ENCODE measurements at regions not wholly inside any gene's neighbourhood (a gene's known extent, or its start where the extent isn't known, plus 50 kb on each side); places are given as distances from the start of the nearest gene placed in this dataset.

DNA sequence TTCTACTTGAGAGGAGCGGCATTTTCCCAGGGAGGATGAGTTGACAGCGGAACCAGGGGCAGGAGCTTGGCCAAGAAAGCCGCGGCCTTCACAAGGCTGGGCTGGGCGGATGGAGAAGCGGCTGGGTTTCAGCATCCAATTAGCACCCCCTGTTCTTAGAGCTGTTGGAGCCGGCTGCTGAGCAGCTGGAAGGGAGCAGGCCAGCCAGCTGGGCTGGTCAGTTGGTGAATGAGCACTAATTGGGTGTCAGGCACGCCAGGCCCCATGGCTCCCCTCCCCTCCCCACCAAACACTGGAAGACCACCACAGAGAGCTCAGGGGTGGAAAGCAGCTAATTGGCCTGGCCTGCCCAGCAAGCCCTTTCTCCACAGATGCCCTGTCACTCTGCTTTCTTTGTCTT lies 245.6 kb downstream of the RRAGC start:
- DNase-seq (ENCODE audit: low spot score in 2 of 2) (no peak), ATAC-seq (ENCODE audit: low read depth) (no peak)
- H3K27me3 Mint-ChIP-seq = peaks cover 21% of the 10 kb centered on the region
- H3K4me3 Mint-ChIP-seq = no peak overlapping the region
- no peak overlapping the region for H3K27ac Mint-ChIP-seq
- no peaks in the 10 kb centered on the region for H3K4me1 Mint-ChIP-seq
- H3K9me3 Mint-ChIP-seq = peaks cover 6% of the 10 kb centered on the region
- H3K36me3 Mint-ChIP-seq = peaks cover 3% of the 10 kb centered on the region

DNA sequence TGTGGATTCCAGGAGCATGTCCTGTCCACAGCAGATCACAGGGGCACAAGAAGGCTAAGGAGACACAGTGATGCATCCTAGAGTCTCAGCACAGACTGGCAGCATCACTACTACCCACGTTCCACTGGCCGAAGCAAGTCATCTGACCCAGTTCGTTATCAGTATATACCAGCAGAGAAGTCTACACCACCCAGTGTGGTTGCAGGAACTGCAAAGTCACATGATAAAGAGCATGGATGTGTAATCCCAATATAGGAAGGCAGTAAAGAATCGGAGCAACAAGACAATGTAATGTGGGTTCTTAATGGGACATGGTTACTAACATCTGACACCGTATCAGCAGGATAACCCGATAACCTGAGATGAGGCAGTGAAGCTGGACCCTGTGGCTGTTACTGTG lies 246.6 kb downstream of the RRAGC start:
- H3K4me3 Mint-ChIP-seq = no peak overlapping the region
- no peak overlapping the region for H3K27ac Mint-ChIP-seq
- H3K36me3 Mint-ChIP-seq = peaks cover 3% of the 10 kb centered on the region
- H3K4me1 Mint-ChIP-seq = no peaks in the 10 kb centered on the region
- ATAC-seq (ENCODE audit: low read depth) (no peak), DNase-seq (ENCODE audit: low spot score in 2 of 2) (no peak)
- H3K27me3 Mint-ChIP-seq = peaks cover 21% of the 10 kb centered on the region
- peaks cover 6% of the 10 kb centered on the region for H3K9me3 Mint-ChIP-seq

DNA sequence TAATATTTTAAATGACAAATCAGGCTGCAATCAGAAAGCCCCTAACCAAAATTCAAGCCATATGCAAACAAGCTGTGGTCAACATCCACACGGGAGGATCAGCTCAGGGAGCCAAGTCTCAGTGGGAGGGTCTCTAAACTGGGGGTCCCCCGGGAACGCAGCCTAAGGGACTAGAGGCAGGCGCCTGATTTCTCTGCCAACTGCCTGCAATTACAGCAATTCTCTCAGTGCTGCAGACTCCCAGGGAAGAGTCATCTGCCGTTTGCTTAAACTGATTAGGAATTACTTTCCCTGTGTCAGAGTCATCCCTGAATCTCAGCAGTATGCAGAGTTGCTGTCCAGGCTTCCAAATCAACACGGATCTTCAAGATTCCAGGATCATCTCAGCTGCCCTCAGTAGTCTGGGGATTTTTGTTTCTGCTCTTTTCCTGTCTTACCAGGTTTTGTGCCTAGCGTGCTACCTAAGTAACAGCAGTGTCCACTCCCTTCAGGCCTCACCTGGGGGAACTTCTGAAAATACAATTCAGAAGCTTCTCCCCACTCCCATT lies 247.8 kb downstream of the RRAGC start:
- no peak for ATAC-seq (ENCODE audit: low read depth)

GRCh38 chr1:38609166-38610025 lies 250.2 kb downstream of the RRAGC start:
- H3K4me1 Mint-ChIP-seq = no peaks in the 10 kb centered on the region
- H3K36me3 Mint-ChIP-seq = no peaks in the 10 kb centered on the region
- no peak for DNase-seq (ENCODE audit: low spot score in 2 of 2)
- H3K27ac Mint-ChIP-seq = no peak overlapping the region
- ATAC-seq (ENCODE audit: low read depth) = no peak
- no peak overlapping the region for H3K4me3 Mint-ChIP-seq
- no peaks in the 10 kb centered on the region for H3K9me3 Mint-ChIP-seq
- peaks cover 13% of the 10 kb centered on the region for H3K27me3 Mint-ChIP-seq

More for the DNA sequence above, 247.8 kb downstream of the RRAGC start:
- peaks cover 13% of the 10 kb centered on the region for H3K27me3 Mint-ChIP-seq
- no peak for DNase-seq (ENCODE audit: low spot score in 2 of 2)
- H3K27ac Mint-ChIP-seq = no peak overlapping the region
- peaks cover 3% of the 10 kb centered on the region for H3K36me3 Mint-ChIP-seq
- H3K4me1 Mint-ChIP-seq = no peaks in the 10 kb centered on the region
- H3K9me3 Mint-ChIP-seq = peaks cover 6% of the 10 kb centered on the region
- no peak overlapping the region for H3K4me3 Mint-ChIP-seq

DNA sequence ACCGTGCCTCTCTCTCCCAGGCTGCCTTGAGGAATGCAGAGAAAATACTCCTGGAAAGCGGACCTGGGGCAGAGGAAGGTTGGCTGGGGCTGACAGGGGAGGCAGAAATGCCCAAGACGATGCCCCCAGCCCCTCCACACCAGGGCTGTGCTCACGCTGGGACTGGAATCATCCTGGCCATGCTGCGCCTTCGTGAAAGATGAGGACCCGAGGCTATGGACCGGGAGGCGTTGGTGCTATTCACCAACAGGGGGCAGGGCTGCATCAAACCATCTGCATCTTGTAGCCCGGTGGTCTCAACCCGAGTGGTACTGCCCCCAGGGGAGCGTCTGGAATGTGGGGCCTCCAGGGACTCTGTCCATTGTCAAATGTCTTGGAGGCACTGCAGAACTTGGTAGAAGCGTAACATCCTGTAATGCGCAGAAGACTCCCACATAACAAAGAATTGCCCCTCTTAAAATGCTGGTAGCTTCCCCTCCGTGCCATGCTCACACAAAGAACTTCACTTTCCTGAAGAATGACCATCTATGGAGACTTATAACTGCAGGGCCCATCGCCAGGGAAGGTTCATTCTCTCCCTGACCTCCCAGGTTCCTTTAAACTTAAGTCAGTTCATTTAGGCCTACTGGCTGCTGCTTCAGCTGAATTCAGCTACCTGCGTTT lies 251.2 kb downstream of the RRAGC start:
- DNase-seq (ENCODE audit: low spot score in 2 of 2) (no peak), ATAC-seq (ENCODE audit: low read depth) (no peak)
- Mint-ChIP-seq H3K9me3 (no peaks in the 10 kb centered on the region), H3K4me3 (no peak overlapping the region), H3K27ac (no peak overlapping the region), H3K4me1 (no peaks in the 10 kb centered on the region), H3K27me3 (peaks cover 16% of the 10 kb centered on the region), H3K36me3 (no peaks in the 10 kb centered on the region)

GRCh38 chr1:38607526-38607925 lies 252.0 kb downstream of the RRAGC start:
- no peaks in the 10 kb centered on the region for H3K9me3 Mint-ChIP-seq
- no peaks in the 10 kb centered on the region for H3K36me3 Mint-ChIP-seq
- ATAC-seq (ENCODE audit: low read depth) (no peak), DNase-seq (ENCODE audit: low spot score in 2 of 2) (no peak)
- peaks cover 13% of the 10 kb centered on the region for H3K27me3 Mint-ChIP-seq
- H3K4me1 Mint-ChIP-seq = no peaks in the 10 kb centered on the region
- H3K4me3 Mint-ChIP-seq = no peak overlapping the region
- no peak overlapping the region for H3K27ac Mint-ChIP-seq

DNA sequence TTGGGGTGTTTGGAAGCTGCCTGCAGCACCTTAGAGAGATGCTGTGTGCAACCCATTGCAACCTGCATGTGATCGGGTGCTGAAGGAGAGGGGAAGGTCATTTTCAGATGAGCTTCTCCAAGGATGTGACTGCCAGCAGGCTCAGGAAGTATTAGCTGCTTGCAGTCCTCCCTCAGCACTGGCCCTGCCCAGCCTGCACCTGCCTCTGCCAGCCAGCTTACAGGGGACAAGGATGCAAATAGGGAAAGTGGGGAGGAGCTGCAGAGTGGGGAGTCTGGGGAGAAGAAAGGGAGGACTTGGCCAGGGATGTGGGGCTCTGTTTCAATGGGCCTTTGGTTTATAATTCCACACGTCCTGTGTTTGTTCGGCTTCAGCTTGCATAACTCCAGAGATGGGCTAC lies 254.5 kb downstream of the RRAGC start:
- H3K4me1 Mint-ChIP-seq = no peaks in the 10 kb centered on the region

GRCh38 chr1:38603907-38604306 lies 255.7 kb downstream of the RRAGC start:
- ATAC-seq (ENCODE audit: low read depth) (no peak), DNase-seq (ENCODE audit: low spot score in 2 of 2) (no peak)
- Mint-ChIP-seq H3K4me1 (no peaks in the 10 kb centered on the region), H3K9me3 (no peaks in the 10 kb centered on the region), H3K27ac (no peak overlapping the region), H3K27me3 (peaks cover 10% of the 10 kb centered on the region), H3K36me3 (no peaks in the 10 kb centered on the region), H3K4me3 (no peak overlapping the region)

More for the DNA sequence above, 254.5 kb downstream of the RRAGC start:
- H3K36me3 Mint-ChIP-seq = no peaks in the 10 kb centered on the region
- DNase-seq (ENCODE audit: low spot score in 2 of 2) = no peak
- no peaks in the 10 kb centered on the region for H3K9me3 Mint-ChIP-seq
- no peak overlapping the region for H3K27ac Mint-ChIP-seq
- no peak for ATAC-seq (ENCODE audit: low read depth)
- peaks cover 12% of the 10 kb centered on the region for H3K27me3 Mint-ChIP-seq
- no peak overlapping the region for H3K4me3 Mint-ChIP-seq

DNA sequence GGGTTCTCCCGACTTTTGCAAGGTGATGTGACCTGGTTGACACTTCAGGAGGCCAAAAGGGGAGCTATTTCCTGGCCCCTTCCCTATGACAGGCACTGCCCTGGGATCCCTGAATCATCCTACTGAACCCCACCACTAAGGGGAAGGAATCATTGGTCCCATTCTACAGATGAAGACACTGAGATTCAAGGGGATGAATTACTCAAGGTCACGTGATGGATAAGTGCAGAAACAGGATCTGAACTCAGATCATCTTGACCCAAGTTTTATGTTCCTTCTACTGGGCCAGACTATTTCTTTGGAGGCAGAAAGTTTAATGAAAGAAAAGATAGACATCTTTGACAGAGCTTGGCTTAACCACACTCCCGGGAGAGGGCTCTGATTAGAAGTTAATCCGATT lies 258.7 kb downstream of the RRAGC start:
- no peak overlapping the region for H3K4me3 Mint-ChIP-seq
- no peaks in the 10 kb centered on the region for H3K36me3 Mint-ChIP-seq
- ATAC-seq (ENCODE audit: low read depth) (no peak), DNase-seq (ENCODE audit: low spot score in 2 of 2) (no peak)
- H3K4me1 Mint-ChIP-seq = no peaks in the 10 kb centered on the region
- peaks cover 13% of the 10 kb centered on the region for H3K27me3 Mint-ChIP-seq
- no peaks in the 10 kb centered on the region for H3K9me3 Mint-ChIP-seq
- no peak overlapping the region for H3K27ac Mint-ChIP-seq

GRCh38 chr1:38600286-38600685 lies 259.3 kb downstream of the RRAGC start:
- no peak for DNase-seq (ENCODE audit: low spot score in 2 of 2)

DNA sequence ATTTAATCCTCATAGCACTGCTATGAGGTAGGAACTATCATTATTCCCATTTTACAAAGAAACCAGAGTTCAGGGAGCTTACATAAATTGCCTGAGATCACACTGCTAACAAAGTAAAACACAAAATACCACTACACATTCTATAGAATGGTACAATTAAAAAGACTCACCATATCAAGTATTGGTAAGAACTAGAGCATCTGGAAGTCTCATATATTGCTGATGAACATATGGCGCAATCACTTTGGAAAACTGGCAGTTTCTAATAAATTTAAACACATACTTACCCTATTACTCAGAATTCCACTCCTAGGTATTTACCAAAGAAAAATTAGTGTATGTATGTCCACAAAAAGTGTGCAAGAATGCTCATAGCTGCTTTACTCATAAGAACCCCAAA lies 261.5 kb downstream of the RRAGC start:
- no peak for ATAC-seq (ENCODE audit: low read depth)
- peaks cover 8% of the 10 kb centered on the region for H3K36me3 Mint-ChIP-seq

More at GRCh38 chr1:38600286-38600685, 259.3 kb downstream of the RRAGC start:
- Mint-ChIP-seq H3K27ac (no peak overlapping the region), H3K36me3 (peaks cover 3% of the 10 kb centered on the region), H3K9me3 (peaks cover under 1% of the 10 kb centered on the region), H3K4me3 (no peak overlapping the region), H3K27me3 (peaks cover 17% of the 10 kb centered on the region), H3K4me1 (no peaks in the 10 kb centered on the region)
- no peak for ATAC-seq (ENCODE audit: low read depth)

DNA sequence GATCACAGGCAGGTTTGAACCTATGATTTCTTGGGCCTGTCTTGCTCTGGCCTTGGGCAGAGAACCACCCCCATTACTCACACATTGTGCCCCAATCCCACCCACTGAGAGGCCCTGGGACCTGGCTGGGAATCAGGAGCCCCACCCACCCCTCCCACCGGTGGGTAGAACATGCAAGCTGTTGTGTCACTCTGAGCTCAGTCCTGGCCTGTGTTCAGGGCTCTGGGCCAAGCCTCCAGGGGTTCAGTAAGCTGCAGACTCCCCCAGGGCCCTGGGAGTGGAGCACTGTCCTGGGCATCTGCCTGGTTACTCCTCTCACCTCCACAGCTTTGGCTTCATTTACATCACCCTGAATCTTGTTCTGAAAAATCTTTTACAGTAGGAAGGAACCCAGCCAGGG lies 270.5 kb downstream of the RRAGC start:
- peaks cover 4% of the 10 kb centered on the region for H3K9me3 Mint-ChIP-seq
- no peak overlapping the region for H3K4me3 Mint-ChIP-seq
- peaks cover 5% of the 10 kb centered on the region for H3K36me3 Mint-ChIP-seq
- no peak overlapping the region for H3K27ac Mint-ChIP-seq
- peaks cover 12% of the 10 kb centered on the region for H3K4me1 Mint-ChIP-seq
- H3K27me3 Mint-ChIP-seq = peaks cover 1% of the 10 kb centered on the region
- DNase-seq (ENCODE audit: low spot score in 2 of 2) (no peak), ATAC-seq (ENCODE audit: low read depth) (no peak)

More for the DNA sequence above, 261.5 kb downstream of the RRAGC start:
- no peak for DNase-seq (ENCODE audit: low spot score in 2 of 2)
- Mint-ChIP-seq H3K4me3 (no peak overlapping the region), H3K9me3 (peaks cover 6% of the 10 kb centered on the region), H3K4me1 (no peaks in the 10 kb centered on the region), H3K27me3 (peaks cover 16% of the 10 kb centered on the region), H3K27ac (no peak overlapping the region)

DNA sequence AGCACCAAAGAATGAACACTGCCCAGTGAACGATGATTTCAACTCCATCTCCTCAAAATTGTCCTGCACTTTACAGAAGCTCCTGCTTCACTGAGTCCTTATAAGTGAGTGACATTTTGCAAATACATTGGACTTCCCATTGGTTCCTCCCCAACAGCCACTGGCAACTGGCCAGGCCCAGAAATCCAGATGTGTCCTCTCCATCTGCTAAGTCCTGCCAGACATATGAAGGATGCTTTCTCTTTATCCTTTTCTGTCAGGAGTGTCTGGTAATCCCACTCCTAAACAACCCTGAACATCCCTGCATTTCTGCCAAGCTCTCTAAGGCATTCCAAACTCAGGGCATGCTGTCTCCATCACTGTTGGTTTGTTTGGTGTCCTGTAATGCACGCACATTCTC lies 271.8 kb downstream of the RRAGC start:
- Mint-ChIP-seq H3K36me3 (peaks cover 4% of the 10 kb centered on the region), H3K4me3 (no peak overlapping the region), H3K27ac (no peak overlapping the region), H3K9me3 (peaks cover 4% of the 10 kb centered on the region), H3K27me3 (peaks cover 1% of the 10 kb centered on the region), H3K4me1 (peaks cover 12% of the 10 kb centered on the region)
- DNase-seq (ENCODE audit: low spot score in 2 of 2) (no peak), ATAC-seq (ENCODE audit: low read depth) (no peak)

DNA sequence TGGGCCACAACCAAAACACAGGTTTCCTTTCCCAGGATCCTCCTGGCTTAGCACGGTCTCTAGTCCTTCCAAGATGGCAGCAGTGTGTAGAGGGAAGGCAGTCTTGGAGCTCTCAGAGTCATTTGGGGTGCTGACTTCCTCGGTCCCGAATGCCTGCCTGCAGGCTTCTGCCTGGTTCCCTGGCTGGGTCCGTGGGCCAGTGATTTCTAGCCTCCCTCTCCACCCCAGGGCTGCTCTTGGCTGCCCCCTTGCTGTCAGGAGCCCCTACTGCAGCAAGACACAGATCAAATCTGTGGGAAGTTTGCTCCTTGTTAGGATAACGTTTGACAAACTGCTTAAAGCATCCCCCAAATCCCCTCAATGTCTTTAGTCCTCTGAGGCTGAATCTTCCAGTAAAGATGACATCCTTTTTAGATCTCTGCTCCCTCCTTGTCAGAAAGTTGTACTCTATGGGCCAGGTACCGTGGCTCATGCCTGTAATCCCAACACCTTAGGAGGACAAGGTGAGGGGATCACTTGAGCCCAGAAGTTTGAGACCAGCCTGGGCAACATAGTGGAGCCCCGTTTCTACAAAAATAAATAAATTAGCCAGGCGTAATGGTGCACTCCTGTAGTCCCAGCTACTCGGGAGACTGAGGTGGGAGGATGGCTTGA lies 272.5 kb downstream of the RRAGC start:
- Mint-ChIP-seq H3K36me3 (no peaks in the 10 kb centered on the region), H3K9me3 (no peaks in the 10 kb centered on the region), H3K4me3 (peak overlapping the region; percentile 52), H3K27me3 (no peaks in the 10 kb centered on the region), H3K27ac (no peak overlapping the region), H3K4me1 (peaks cover 12% of the 10 kb centered on the region)
- peak; percentile 72 for ATAC-seq (ENCODE audit: low read depth)
- peak; percentile 57 to 62 for DNase-seq (ENCODE audit: low spot score in 2 of 2)

Measured in memory B cell (primary cell).